Smooth muscle cell (in vitro differentiated cells): ENCODE measurements at regions not wholly inside any gene's neighbourhood (a gene's known extent, or its start where the extent isn't known, plus 50 kb on each side); places are given as distances from the start of the nearest gene placed in this dataset.

Experiments used
- DNase-seq: peaks from one replicate; lab custom pipeline; 2025; ENCODE audit not compliant: unreplicated experiment; lab: John Stamatoyannopoulos, UW
- H2AFZ ChIP-seq: fragments of 200-600 bp; sonication (generic); 2 replicates; pipeline ENCODE4 v1.6.0; 2016; ENCODE audit warnings: antibody characterized with exemption, low read depth, mild to moderate bottlenecking
- H3F3A ChIP-seq: fragments of 200-600 bp; sonication (generic); 2 replicates; pipeline ENCODE4 v1.6.0; 2017; ENCODE audit warnings: antibody characterized with exemption, low read depth
- H3K27ac ChIP-seq: fragments of 200-600 bp; sonication (generic); 2 replicates; pipeline ENCODE4 v1.5.1; 2016; ENCODE audit warnings: low read depth, mild to moderate bottlenecking
- H3K27me3 ChIP-seq: fragments of 200-600 bp; sonication (generic); 2 replicates; pipeline ENCODE4 v1.6.1; 2016; ENCODE audit warnings: low read depth, mild to moderate bottlenecking
- H3K36me3 ChIP-seq: fragments of 200-600 bp; sonication (generic); 2 replicates; pipeline ENCODE4 v1.5.1; 2016; ENCODE audit warnings: low read depth
- H3K4me1 ChIP-seq: fragments of 200-600 bp; sonication (generic); 2 replicates; pipeline ENCODE4 v1.5.1; 2016; ENCODE audit warnings: low read depth
- H3K4me2 ChIP-seq: fragments of 200-600 bp; sonication (generic); 2 replicates; pipeline ENCODE4 v1.6.0; 2016; ENCODE audit warnings: mild to moderate bottlenecking
- H3K4me3 ChIP-seq: fragments of 200-600 bp; sonication (generic); 2 replicates; pipeline ENCODE4 v1.5.1; 2016; ENCODE audit warnings: mild to moderate bottlenecking
- H3K79me2 ChIP-seq: fragments of 200-600 bp; sonication (generic); 2 replicates; pipeline ENCODE4 v1.6.0; 2016; ENCODE audit warnings: low read depth, mild to moderate bottlenecking
- H3K9ac ChIP-seq: fragments of 200-600 bp; sonication (generic); 2 replicates; pipeline ENCODE4 v1.6.0; 2016; ENCODE audit warnings: low read depth
- H3K9me3 ChIP-seq: fragments of 200-600 bp; sonication (generic); replicated peaks from 2 replicates; pipeline ENCODE4 v1.5.1; 2016; ENCODE audit warnings: low read depth
- H4K20me1 ChIP-seq: fragments of 200-600 bp; sonication (generic); 2 replicates; pipeline ENCODE4 v1.6.0; 2016; ENCODE audit warnings: low read depth
- CTCF ChIP-seq: fragments of 200-600 bp; sonication (generic); IDR thresholded peaks from 2 replicates; pipeline ENCODE4 v1.5.1; 2017; ENCODE audit warnings: borderline replicate concordance, mild to moderate bottlenecking, antibody characterized with exemption; ENCODE audit not compliant: insufficient read depth, poor library complexity, severe bottlenecking
- WGBS: methylation state at CpG from one replicate; pipeline ENCODE4 v1.1.7; 2016; ENCODE audit warnings: low lambda C conversion rate; 5-methylcytosine and 5-hydroxymethylcytosine counted together

- H3K27me3 ChIP-seq: no peaks in the 10 kb centered on the region
- no peaks in the 10 kb centered on the region for H3K36me3 ChIP-seq
- no peaks in the 10 kb centered on the region for H3K4me1 ChIP-seq
- WGBS: 93% methylated on average over 31 of the region's 41 CpGs
- H3K9me3 ChIP-seq: no peaks in the 10 kb centered on the region
- no peak overlapping the region for H3K9ac ChIP-seq
- H4K20me1 ChIP-seq: no peaks in the 10 kb centered on the region
- no peaks in the 10 kb centered on the region for H3K79me2 ChIP-seq
- H2AFZ ChIP-seq: no peak overlapping the region
- no peak overlapping the region for H3K4me2 ChIP-seq
- DNase-seq: no peak
- H3K27ac ChIP-seq: no peak overlapping the region
- no peak overlapping the region for H3K4me3 ChIP-seq
- no peaks in the 10 kb centered on the region for H3F3A ChIP-seq
- no peak for TF ChIP-seq CTCF
Measured at GRCh38 chr9:74275872-74276508, 221.1 kb upstream of the RORB start.

GRCh38 chr9:74277532-74277931, 219.6 kb upstream of the RORB start:
- Histone ChIP-seq H3K79me2 (no peaks in the 10 kb centered on the region), H3K4me2 (no peak overlapping the region), H2AFZ (no peak overlapping the region), H4K20me1 (no peaks in the 10 kb centered on the region), H3K4me3 (no peak overlapping the region), H3K9ac (no peak overlapping the region), H3F3A (no peaks in the 10 kb centered on the region), H3K27me3 (no peaks in the 10 kb centered on the region), H3K27ac (no peak overlapping the region), H3K9me3 (no peaks in the 10 kb centered on the region), H3K36me3 (no peaks in the 10 kb centered on the region), H3K4me1 (no peaks in the 10 kb centered on the region)
- DNase-seq: no peak
- 76% methylated on average over 3 of the region's 3 CpGs for WGBS
- TF ChIP-seq CTCF: no peak

GRCh38 chr9:74281674-74282073, 215.5 kb upstream of the RORB start:
- Histone ChIP-seq H4K20me1 (no peaks in the 10 kb centered on the region), H3K27ac (no peak overlapping the region), H3K36me3 (no peaks in the 10 kb centered on the region), H3K79me2 (no peaks in the 10 kb centered on the region), H3K9me3 (no peaks in the 10 kb centered on the region), H3K4me2 (no peak overlapping the region), H3K27me3 (no peaks in the 10 kb centered on the region), H3K9ac (no peak overlapping the region), H2AFZ (no peak overlapping the region), H3K4me1 (no peaks in the 10 kb centered on the region), H3K4me3 (no peak overlapping the region), H3F3A (no peaks in the 10 kb centered on the region)
- no peak for DNase-seq
- WGBS: 85% methylated on average over 1 of the region's 1 CpG
- TF ChIP-seq CTCF: no peak
